Testis (tissue), 2 donors: ENCODE measurements at regions not wholly inside any gene's neighbourhood (a gene's known extent, or its start where the extent isn't known, plus 50 kb on each side); places are given as distances from the start of the nearest gene placed in this dataset.

Experiments used
- DNase-seq: peaks from one replicate; pipeline ENCODE4 v3.0.0-alpha.2; 2019
- H3K27ac ChIP-seq, 2 donors: fragments of 200-600 bp; sonication (generic); one replicate each; pipeline ENCODE4 v1.5.1; 2019
- H3K27me3 ChIP-seq: fragments of 200-600 bp; sonication (generic); one replicate; pipeline ENCODE4 v1.5.1; 2019
- H3K36me3 ChIP-seq: fragments of 200-600 bp; sonication (generic); one replicate; pipeline ENCODE4 v1.5.1; 2017; ENCODE audit warnings: low read depth; ENCODE audit errors: missing control alignments
- H3K4me1 ChIP-seq: fragments of 200-600 bp; sonication (generic); one replicate; pipeline ENCODE4 v1.5.1; 2019
- H3K4me3 ChIP-seq, 2 donors: fragments of 200-600 bp; sonication (generic); one replicate each; pipeline ENCODE4 v1.5.1; 2017 to 2019
- H3K9me3 ChIP-seq: fragments of 200-600 bp; sonication (generic); one replicate; pipeline ENCODE4 v1.5.1; 2017
- POLR2A ChIP-seq: fragments of 450-650 bp; IDR thresholded peaks from one replicate; pipeline ENCODE4 v1.6.1; 2017; ENCODE audit warnings: antibody characterized with exemption, mild to moderate bottlenecking, moderate library complexity
- WGBS, 2 donors: methylation state at CpG; one replicate each; pipeline ENCODE4 v1.1.5; 2018; 5-methylcytosine and 5-hydroxymethylcytosine counted together
- intact Hi-C: fragments of 100-400 bp; cut with DNase I; formaldehyde crosslinking; loops from one replicate; pipeline ENCODE4 v1.15.1; 2023; ENCODE audit warnings: low total_unique reads
- TF ChIP-seq, protein P1 (sequence below), 3 experiments: fragments of 450-650 bp in 2 of 3; fragments of 200-600 bp in 1 of 3; sonication (generic) in 1 of 3; IDR thresholded peaks; one replicate each; pipeline ENCODE4 v1.5.1; 2016 to 2019; ENCODE audit warnings: antibody characterized with exemption in 3 of 3, mild to moderate bottlenecking in 2 of 3, moderate library complexity in 1 of 3

- Histone ChIP-seq H3K36me3 (no peaks in the 10 kb centered on the region), H3K4me1 (no peaks in the 10 kb centered on the region), H3K27ac (no peak overlapping the region), H3K27me3 (no peaks in the 10 kb centered on the region), H3K4me3 (no peak overlapping the region), H3K9me3 (no peaks in the 10 kb centered on the region)
- intact Hi-C loops, result no loop called here
- no peak for DNase-seq
- no peak for TF ChIP-seq POLR2A
- TF ChIP-seq, protein P1, sequence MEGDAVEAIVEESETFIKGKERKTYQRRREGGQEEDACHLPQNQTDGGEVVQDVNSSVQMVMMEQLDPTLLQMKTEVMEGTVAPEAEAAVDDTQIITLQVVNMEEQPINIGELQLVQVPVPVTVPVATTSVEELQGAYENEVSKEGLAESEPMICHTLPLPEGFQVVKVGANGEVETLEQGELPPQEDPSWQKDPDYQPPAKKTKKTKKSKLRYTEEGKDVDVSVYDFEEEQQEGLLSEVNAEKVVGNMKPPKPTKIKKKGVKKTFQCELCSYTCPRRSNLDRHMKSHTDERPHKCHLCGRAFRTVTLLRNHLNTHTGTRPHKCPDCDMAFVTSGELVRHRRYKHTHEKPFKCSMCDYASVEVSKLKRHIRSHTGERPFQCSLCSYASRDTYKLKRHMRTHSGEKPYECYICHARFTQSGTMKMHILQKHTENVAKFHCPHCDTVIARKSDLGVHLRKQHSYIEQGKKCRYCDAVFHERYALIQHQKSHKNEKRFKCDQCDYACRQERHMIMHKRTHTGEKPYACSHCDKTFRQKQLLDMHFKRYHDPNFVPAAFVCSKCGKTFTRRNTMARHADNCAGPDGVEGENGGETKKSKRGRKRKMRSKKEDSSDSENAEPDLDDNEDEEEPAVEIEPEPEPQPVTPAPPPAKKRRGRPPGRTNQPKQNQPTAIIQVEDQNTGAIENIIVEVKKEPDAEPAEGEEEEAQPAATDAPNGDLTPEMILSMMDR (IDR thresholded peaks at IDR 0.05), result no peak
Observed at GRCh38 chr14:40213701-40214100, 781.5 kb upstream of the FBXO33 start.

DNA sequence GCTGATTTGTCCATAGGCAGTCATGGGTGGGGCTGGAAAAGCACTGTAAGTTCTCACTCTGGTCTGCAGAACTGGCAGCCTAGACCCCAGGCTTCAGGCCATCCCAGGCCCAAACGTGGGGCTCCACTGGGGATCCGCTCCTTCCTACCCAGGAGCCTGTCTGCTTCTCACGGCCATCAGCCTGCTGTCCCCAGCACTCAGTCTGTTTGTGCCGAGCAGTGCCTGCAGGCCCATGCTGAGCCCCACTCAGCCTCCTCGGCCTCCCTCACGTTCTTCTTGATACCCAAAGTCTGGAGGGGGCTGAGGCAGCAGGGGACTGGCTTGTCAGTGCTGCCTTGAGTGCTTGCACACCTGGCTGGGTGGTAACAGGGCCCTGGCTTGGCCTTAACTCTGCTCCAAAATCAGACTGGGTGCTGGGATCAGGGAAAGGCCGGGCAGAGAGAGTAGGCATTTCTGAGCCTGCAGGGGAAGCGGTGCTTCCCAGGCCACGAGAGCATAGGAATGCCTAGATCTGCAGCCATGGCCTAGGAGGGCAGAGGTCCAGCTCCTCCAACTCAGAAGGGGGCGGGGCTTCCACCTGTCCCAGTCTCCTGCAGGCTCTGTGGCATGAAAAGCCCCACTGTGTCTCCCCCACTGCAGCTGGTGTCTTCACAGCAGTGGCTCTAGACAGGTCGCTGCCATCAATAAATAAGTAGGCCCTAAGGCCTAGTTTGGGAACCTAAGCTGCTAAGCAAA lies 772.4 kb upstream of the FBXO33 start:
- Histone ChIP-seq H3K4me1 (no peaks in the 10 kb centered on the region), H3K27me3 (no peaks in the 10 kb centered on the region), H3K27ac (no peak overlapping the region), H3K9me3 (no peaks in the 10 kb centered on the region), H3K36me3 (no peaks in the 10 kb centered on the region), H3K4me3 (no peak overlapping the region)
- intact Hi-C loops, result no loop called here
- WGBS, 2 donors, result 82 to 84% methylated on average over 8 to 11 of the region's 11 CpGs
- no peak for DNase-seq
- TF ChIP-seq, protein P1 (IDR thresholded peaks at IDR 0.05), result no peak
- TF ChIP-seq POLR2A, result no peak

DNA sequence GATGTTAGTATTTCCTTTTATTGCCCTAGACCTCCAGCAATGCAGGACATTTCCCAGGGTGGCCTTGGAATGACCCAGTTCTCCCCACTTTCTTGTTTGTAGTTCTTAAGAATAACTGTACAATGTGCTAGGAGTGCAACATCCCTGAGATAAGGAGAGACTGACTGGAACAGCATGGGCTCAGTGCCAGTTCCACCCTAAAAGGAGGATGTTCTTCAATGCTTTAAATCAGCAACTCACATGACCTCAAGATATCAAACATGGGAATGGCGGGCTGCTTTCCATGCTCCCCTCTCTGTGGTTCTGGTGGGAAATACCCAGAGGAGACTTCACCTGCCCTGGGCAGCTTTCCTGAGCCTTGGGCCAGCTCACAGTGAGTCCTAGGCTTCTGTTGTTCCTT lies 766.9 kb upstream of the FBXO33 start:
- Histone ChIP-seq H3K27me3 (no peaks in the 10 kb centered on the region), H3K4me1 (no peaks in the 10 kb centered on the region), H3K4me3 (no peak overlapping the region), H3K9me3 (no peaks in the 10 kb centered on the region), H3K27ac (no peak overlapping the region), H3K36me3 (no peaks in the 10 kb centered on the region)
- TF ChIP-seq, protein P1 (IDR thresholded peaks at IDR 0.05), result no peak
- no peak for TF ChIP-seq POLR2A
- WGBS, 2 donors, result 32 to 44% methylated on average over 1 of the region's 1 CpG
- peak; percentile 65 for DNase-seq
- intact Hi-C loops, result no loop called here

GRCh38 chr14:40197344-40197743 lies 765.1 kb upstream of the FBXO33 start:
- no peaks in the 10 kb centered on the region for H3K27me3 ChIP-seq
- 93 to 98% methylated on average over 2 of the region's 2 CpGs for WGBS, 2 donors
- intact Hi-C loops, result no loop called here

More at GRCh38 chr14:40197344-40197743, 765.1 kb upstream of the FBXO33 start:
- no peak for TF ChIP-seq POLR2A
- TF ChIP-seq, protein P1 (IDR thresholded peaks at IDR 0.05), result no peak
- no peaks in the 10 kb centered on the region for H3K4me1 ChIP-seq
- no peak overlapping the region for H3K27ac ChIP-seq
- H3K36me3 ChIP-seq, result no peaks in the 10 kb centered on the region
- no peaks in the 10 kb centered on the region for H3K9me3 ChIP-seq
- no peak for DNase-seq
- H3K4me3 ChIP-seq, result no peak overlapping the region
